ENCODE measurements at regions not wholly inside any gene's neighbourhood (a gene's known extent, or its start where the extent isn't known, plus 50 kb on each side); places are given as distances from the start of the nearest gene placed in this dataset.

- TF ChIP-seq GATA2 (IDR thresholded peaks at IDR 0.05; ENCODE audit: low read depth, low read length) (no peak), GATA3 (IDR thresholded peaks at IDR 0.05; ENCODE audit: low read depth, low read length) (no peak)
Observed at GRCh38 chr18:24786027-24786426, 325.6 kb downstream of the HRH4 start.
